ENCODE measurements at regions not wholly inside any gene's neighbourhood (a gene's known extent, or its start where the extent isn't known, plus 50 kb on each side); places are given as distances from the start of the nearest gene placed in this dataset.

- peak in 1 of 3 donors; percentile 25 for DNase-seq
- Histone ChIP-seq H3K27ac (no peak overlapping the region), H3K4me1 (no peaks in the 10 kb centered on the region), H3K27me3 (no peaks in the 10 kb centered on the region), H3K36me3 (no peaks in the 10 kb centered on the region), H3K4me3 (no peak overlapping the region), H3K9me3 (no peaks in the 10 kb centered on the region)
- TF ChIP-seq, protein P1, sequence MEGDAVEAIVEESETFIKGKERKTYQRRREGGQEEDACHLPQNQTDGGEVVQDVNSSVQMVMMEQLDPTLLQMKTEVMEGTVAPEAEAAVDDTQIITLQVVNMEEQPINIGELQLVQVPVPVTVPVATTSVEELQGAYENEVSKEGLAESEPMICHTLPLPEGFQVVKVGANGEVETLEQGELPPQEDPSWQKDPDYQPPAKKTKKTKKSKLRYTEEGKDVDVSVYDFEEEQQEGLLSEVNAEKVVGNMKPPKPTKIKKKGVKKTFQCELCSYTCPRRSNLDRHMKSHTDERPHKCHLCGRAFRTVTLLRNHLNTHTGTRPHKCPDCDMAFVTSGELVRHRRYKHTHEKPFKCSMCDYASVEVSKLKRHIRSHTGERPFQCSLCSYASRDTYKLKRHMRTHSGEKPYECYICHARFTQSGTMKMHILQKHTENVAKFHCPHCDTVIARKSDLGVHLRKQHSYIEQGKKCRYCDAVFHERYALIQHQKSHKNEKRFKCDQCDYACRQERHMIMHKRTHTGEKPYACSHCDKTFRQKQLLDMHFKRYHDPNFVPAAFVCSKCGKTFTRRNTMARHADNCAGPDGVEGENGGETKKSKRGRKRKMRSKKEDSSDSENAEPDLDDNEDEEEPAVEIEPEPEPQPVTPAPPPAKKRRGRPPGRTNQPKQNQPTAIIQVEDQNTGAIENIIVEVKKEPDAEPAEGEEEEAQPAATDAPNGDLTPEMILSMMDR (IDR thresholded peaks at IDR 0.05), result no peak
- TF ChIP-seq POLR2A (IDR thresholded peaks at IDR 0.05), result no peak
Measured at GRCh38 chr2:120499784-120500495, 154.0 kb downstream of the INHBB start.

DNA sequence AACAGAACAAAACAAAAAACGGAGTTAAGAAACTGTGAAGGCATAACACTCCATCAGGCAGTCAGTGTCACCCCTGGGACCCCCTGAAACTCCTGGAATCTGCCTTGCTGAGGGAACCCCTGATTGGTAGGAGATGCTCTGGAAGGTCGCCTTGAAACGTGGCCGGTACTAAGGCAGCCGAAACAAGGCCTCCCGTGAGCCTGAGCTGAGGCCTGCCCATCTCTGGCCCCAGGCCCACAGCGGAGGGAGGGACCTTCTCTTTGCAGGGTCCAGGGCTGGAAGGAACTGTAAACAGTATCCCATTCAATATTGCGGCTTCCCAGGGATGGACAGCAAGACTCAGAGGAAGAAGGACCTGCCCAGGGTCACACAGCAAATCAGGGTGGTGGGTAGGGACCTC is 155.7 kb downstream of the INHBB start:
- H3K36me3 ChIP-seq, result no peaks in the 10 kb centered on the region
- H3K27me3 ChIP-seq, result no peaks in the 10 kb centered on the region
- H3K4me1 ChIP-seq, result no peaks in the 10 kb centered on the region
- no peak overlapping the region for H3K27ac ChIP-seq
- H3K4me3 ChIP-seq, result no peak overlapping the region
- no peak for TF ChIP-seq POLR2A (IDR thresholded peaks at IDR 0.05)
- TF ChIP-seq, protein P1 (IDR thresholded peaks at IDR 0.05), result no peak
- DNase-seq, result peak in 1 of 3 donors; percentile 23
- no peaks in the 10 kb centered on the region for H3K9me3 ChIP-seq

- no peak for TF ChIP-seq POLR2A (IDR thresholded peaks at IDR 0.05)
- TF ChIP-seq, protein P1 (IDR thresholded peaks at IDR 0.05), result no peak
Measured at GRCh38 chr2:120502357-120502756, 156.4 kb downstream of the INHBB start.

DNA sequence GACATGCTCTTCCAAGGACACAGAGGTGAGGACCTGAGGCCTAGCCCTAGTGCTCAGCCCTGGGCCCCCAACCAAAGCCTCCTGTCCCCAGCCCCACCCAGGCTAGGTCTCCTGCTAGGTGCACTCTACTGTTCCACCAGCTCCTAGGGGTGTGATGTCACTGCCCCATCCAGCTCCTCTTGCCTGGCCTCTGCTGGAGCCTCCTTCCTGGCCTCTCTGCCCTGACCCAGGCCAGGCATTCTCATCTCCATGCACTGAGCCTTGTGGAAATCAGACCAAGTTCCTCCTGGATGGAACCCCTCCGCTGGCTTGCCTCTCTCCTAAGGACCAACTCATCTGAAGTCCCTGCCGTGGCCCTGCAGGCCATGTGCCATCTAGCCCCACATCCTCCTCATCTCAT is 156.8 kb downstream of the INHBB start:
- Histone ChIP-seq H3K36me3 (no peaks in the 10 kb centered on the region), H3K9me3 (no peaks in the 10 kb centered on the region), H3K4me3 (no peak overlapping the region), H3K4me1 (no peaks in the 10 kb centered on the region), H3K27me3 (no peaks in the 10 kb centered on the region), H3K27ac (no peak overlapping the region)
- no peak for TF ChIP-seq POLR2A (IDR thresholded peaks at IDR 0.05)
- TF ChIP-seq, protein P1 (IDR thresholded peaks at IDR 0.05), result no peak
- peak in 1 of 3 donors; percentile 25 for DNase-seq

More at GRCh38 chr2:120502357-120502756, 156.4 kb downstream of the INHBB start:
- Histone ChIP-seq H3K36me3 (no peaks in the 10 kb centered on the region), H3K27ac (no peak overlapping the region), H3K4me3 (no peak overlapping the region), H3K9me3 (no peaks in the 10 kb centered on the region), H3K4me1 (no peaks in the 10 kb centered on the region), H3K27me3 (no peaks in the 10 kb centered on the region)
- no peak for DNase-seq

GRCh38 chr2:120503206-120503792 is 157.4 kb downstream of the INHBB start:
- no peak overlapping the region for H3K4me3 ChIP-seq
- DNase-seq, result peak in 1 of 3 donors; percentile 26
- no peaks in the 10 kb centered on the region for H3K27me3 ChIP-seq
- H3K36me3 ChIP-seq, result no peaks in the 10 kb centered on the region
- no peaks in the 10 kb centered on the region for H3K9me3 ChIP-seq
- no peaks in the 10 kb centered on the region for H3K4me1 ChIP-seq
- no peak overlapping the region for H3K27ac ChIP-seq
- TF ChIP-seq, protein P1 (IDR thresholded peaks at IDR 0.05), result no peak
- TF ChIP-seq POLR2A (IDR thresholded peaks at IDR 0.05), result no peak
